Sigmoid colon (tissue), 4 donors: ENCODE measurements at regions not wholly inside any gene's neighbourhood (a gene's known extent, or its start where the extent isn't known, plus 50 kb on each side); places are given as distances from the start of the nearest gene placed in this dataset.

Source experiments
- CTCF ChIP-seq, 4 experiments: fragments of 450-650 bp in 3 of 4; fragments of 200-600 bp in 1 of 4; IDR thresholded peaks; one replicate each; pipeline ENCODE4 v1.5.1; 2016 to 2019; ENCODE audit warnings: antibody characterized with exemption in 4 of 4, mild to moderate bottlenecking in 3 of 4, moderate library complexity in 2 of 4
- EP300 ChIP-seq, 4 donors: sonication (generic); formaldehyde crosslinking; IDR thresholded peaks; one replicate each; pipeline ENCODE4 v1.6.1; 2017; ENCODE audit warnings: antibody characterized with exemption in 4 of 4
- POLR2A ChIP-seq, 2 donors: fragments of 450-650 bp; IDR thresholded peaks; one replicate each; pipeline ENCODE4 v1.6.1; 2016; ENCODE audit warnings: antibody characterized with exemption in 2 of 2, mild to moderate bottlenecking in 2 of 2, moderate library complexity in 2 of 2
- POLR2AphosphoS5 ChIP-seq, 4 donors: sonication (generic); formaldehyde crosslinking; IDR thresholded peaks; one replicate each; pipeline ENCODE4 v1.6.1; 2017; ENCODE audit warnings: antibody characterized with exemption in 4 of 4

- TF ChIP-seq CTCF (IDR thresholded peaks at IDR 0.05) = no peak
- no peak for TF ChIP-seq POLR2A (IDR thresholded peaks at IDR 0.05)
- no peak for TF ChIP-seq POLR2AphosphoS5 (IDR thresholded peaks at IDR 0.05)
- no peak for TF ChIP-seq EP300 (IDR thresholded peaks at IDR 0.05)
Measured at GRCh38 chr12:92233346-92234015, 87.8 kb upstream of the BTG1 start.
